GM13977 (cell line): ENCODE measurements at regions not wholly inside any gene's neighbourhood (a gene's known extent, or its start where the extent isn't known, plus 50 kb on each side); places are given as distances from the start of the nearest gene placed in this dataset.

ENCODE experiments used
- DNase-seq: peaks from one replicate; pipeline ENCODE4 v3.0.0; 2012; ENCODE audit warnings: low spot score
- CTCF ChIP-seq: IDR thresholded peaks from 2 replicates; pipeline ENCODE4 v1.5.1; 2012; ENCODE audit warnings: mild to moderate bottlenecking, control low read depth; ENCODE audit not compliant: insufficient read depth; ENCODE audit errors: extremely low read depth, missing control alignments
- in situ Hi-C: fragments of 300-500 bp; cut with MboI; formaldehyde crosslinking; loops from one replicate; pipeline ENCODE4 v1.12.0; 2022; ENCODE audit warnings: low sequenced_read_pairs, low pct_unique_long_range_greater_than_20kb, mixed read lengths, inconsistent platforms; ENCODE audit not compliant: unreplicated experiment

DNA sequence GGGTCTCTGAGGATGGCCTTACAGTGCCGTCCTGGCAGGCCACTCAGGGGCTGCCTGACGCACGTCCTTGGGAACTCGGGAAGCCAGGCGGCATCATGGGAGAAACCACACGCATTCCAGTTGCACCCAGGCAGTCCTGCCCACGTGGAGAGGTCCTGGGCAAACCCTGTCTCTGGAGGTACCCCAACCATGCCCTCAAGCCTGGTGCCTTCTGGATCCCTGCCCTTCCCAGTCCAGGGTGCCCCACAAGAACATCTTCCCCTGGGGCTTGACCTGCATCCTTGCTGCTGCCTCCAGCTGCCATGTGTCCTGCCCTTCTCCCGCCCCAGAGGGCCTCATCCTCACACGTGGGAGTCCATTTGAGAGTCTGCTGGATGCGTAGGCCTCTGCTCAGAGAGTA is 200.3 kb upstream of the PPP2R2D start:
- TF ChIP-seq CTCF, result no peak
- no peak for DNase-seq
- in situ Hi-C loops, result no loop called here

DNA sequence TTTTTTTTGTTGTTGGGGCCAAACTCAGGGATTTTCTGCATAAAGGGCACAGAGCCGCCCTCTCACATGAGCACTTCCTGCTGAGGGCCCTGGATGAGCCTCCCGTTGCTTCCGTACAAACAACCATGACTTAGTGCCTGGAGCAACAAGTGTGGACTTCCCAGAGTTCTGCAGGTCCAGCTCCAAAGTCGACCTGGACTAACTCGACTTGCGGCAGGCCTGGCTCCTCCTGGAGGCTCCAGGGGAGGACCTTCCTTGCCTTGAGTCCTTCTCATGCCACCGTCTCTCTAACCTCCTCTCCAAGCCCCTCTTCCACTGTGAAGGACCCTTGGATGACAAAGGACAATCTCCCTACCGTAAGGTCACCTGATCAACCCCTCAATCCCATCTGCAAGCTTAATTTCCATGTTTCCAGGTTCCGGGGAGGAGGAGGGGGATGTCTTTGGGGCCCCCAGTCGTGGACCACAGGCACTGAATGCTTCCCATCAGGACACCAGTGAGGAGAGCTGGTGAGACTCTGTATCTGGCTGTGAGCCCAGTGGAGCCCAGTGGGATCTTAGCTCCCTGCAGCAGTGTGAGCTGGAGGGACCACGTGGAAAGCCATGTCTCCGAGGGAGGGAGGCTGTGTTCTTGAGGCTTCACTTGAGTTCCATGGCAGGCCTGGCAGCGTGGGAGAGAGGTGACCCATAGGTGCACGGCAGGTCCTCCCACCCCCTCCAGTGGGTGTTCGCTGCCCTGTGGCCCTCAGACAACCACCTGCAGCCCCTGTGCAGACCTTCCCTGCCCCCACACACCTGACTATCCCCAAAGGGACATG is 199.5 kb upstream of the PPP2R2D start:
- no peak for TF ChIP-seq CTCF
- in situ Hi-C loops, result no loop called here
- no peak for DNase-seq

GRCh38 chr10:131702531-131703356 is 198.1 kb upstream of the PPP2R2D start:
- no peak for TF ChIP-seq CTCF
- in situ Hi-C loops, result no loop called here
- DNase-seq, result no peak

GRCh38 chr10:131703541-131703940 is 197.3 kb upstream of the PPP2R2D start:
- no peak for DNase-seq
- in situ Hi-C loops, result no loop called here
- no peak for TF ChIP-seq CTCF

DNA sequence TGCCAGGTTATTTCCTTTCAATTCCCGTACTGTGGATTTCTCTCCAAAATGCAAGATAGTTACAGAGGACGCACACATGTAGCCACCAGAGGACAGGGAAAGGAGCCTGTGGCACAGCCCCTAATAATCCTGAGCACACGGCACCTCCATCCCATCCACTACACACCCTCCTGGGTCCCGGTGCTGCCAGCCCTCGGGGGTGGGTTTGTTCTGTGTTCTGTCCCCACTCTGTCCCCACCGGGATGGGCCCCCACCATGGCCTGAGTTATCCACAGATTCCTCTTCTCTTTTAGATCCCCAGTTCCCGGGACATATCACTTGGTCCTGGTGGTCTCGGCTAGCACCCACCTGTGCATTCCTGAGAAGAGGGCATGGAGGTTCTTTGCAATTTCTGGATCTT is 196.9 kb upstream of the PPP2R2D start:
- no peak for TF ChIP-seq CTCF
- DNase-seq, result no peak
- in situ Hi-C loops, result no loop called here

DNA sequence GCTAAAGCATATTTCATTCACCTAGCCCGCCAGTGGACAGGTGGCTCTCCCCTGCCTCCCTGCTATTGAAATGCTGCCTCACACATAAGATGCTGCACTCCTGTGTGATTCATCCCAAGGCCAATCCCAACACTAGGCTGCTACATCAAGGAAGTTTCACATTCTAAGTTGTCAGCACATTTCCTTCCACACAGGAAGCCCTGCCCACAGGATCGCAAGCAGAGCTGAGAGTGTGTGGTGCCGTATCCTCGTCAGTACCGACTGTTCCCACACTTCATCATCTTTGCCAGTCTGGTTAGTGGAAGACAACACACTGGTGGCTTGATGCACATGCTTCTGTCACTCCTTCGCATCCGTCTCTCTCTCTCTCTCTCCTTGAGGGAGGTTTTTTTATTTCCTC is 194.3 kb upstream of the PPP2R2D start:
- no peak for TF ChIP-seq CTCF
- DNase-seq, result no peak
- in situ Hi-C loops, result no loop called here
